ENCODE measurements at regions not wholly inside any gene's neighbourhood (a gene's known extent, or its start where the extent isn't known, plus 50 kb on each side); places are given as distances from the start of the nearest gene placed in this dataset.

GRCh38 chr6:148658681-148659430, 88.0 kb upstream of the UST start:
- TF ChIP-seq CTCF (IDR thresholded peaks at IDR 0.05; ENCODE audit: low read depth, low read length, missing input control): no peak
- TF ChIP-seq REST (IDR thresholded peaks at IDR 0.05): no peak
- no peak for TF ChIP-seq JUND (IDR thresholded peaks at IDR 0.05)
